GM12878 (cell line): ENCODE measurements at regions not wholly inside any gene's neighbourhood (a gene's known extent, or its start where the extent isn't known, plus 50 kb on each side); places are given as distances from the start of the nearest gene placed in this dataset.

ENCODE experiments used
- BCL11A ChIP-seq: IDR thresholded peaks from 2 replicates; pipeline ENCODE4 v1.6.1; 2011; ENCODE audit warnings: low read depth, low read length
- BCL3 ChIP-seq: IDR thresholded peaks from 2 replicates; pipeline ENCODE4 v1.6.1; 2011; ENCODE audit warnings: borderline replicate concordance, low read depth, mild to moderate bottlenecking, moderate library complexity, low read length; ENCODE audit not compliant: insufficient read depth, poor library complexity, severe bottlenecking
- CREB1 ChIP-seq: IDR thresholded peaks from 2 replicates; pipeline ENCODE4 v1.6.1; 2012; ENCODE audit warnings: low read depth, mild to moderate bottlenecking, inconsistent platforms
- CTCF ChIP-seq, 3 experiments: IDR thresholded peaks in 2 of 3; conservative IDR thresholded peaks in 1 of 3; 2 replicates each; pipeline ENCODE4 v1.5.1; 2011; ENCODE audit warnings: low read depth in 3 of 3, low read length in 3 of 3, mild to moderate bottlenecking in 3 of 3, control low read depth in 2 of 3, moderate library complexity in 2 of 3, inconsistent platforms in 1 of 3, mixed read lengths in 1 of 3; ENCODE audit not compliant: control insufficient read depth in 2 of 3, insufficient read depth in 1 of 3; ENCODE audit errors: extremely low read depth in 1 of 3
- EP300 ChIP-seq, 2 experiments: fragments of 150-350 bp in 1 of 2; IDR thresholded peaks; 2 replicates each; pipeline ENCODE4 v1.6.1; 2011 to 2012; ENCODE audit warnings: low read depth in 2 of 2, low read length in 2 of 2, borderline replicate concordance in 1 of 2, improper control_type of control experiment in 1 of 2, inconsistent platforms in 1 of 2; ENCODE audit not compliant: control insufficient read depth in 1 of 2
- GABPA ChIP-seq: IDR thresholded peaks from 2 replicates; pipeline ENCODE4 v1.6.1; 2014; ENCODE audit warnings: antibody characterized with exemption, low read depth, mild to moderate bottlenecking, inconsistent platforms
- GATAD2B ChIP-seq: fragments of 450-650 bp; conservative IDR thresholded peaks from 2 replicates; pipeline ENCODE4 v1.6.1; 2017; ENCODE audit warnings: low read depth, mild to moderate bottlenecking, moderate library complexity
- MEF2B ChIP-seq: fragments of 450-650 bp; IDR thresholded peaks from 2 replicates; pipeline ENCODE4 v1.6.1; 2018; ENCODE audit warnings: mild to moderate bottlenecking, moderate library complexity; ENCODE audit not compliant: partially characterized antibody, poor library complexity, severe bottlenecking
- RAD51 ChIP-seq: fragments of 450-650 bp; IDR thresholded peaks from 2 replicates; pipeline ENCODE4 v1.6.1; 2016; ENCODE audit warnings: moderate library complexity, mild to moderate bottlenecking, inconsistent platforms
- SKIL ChIP-seq: fragments of 450-650 bp; IDR thresholded peaks from 2 replicates; pipeline ENCODE4 v1.6.1; 2017; ENCODE audit warnings: mild to moderate bottlenecking, low read depth, inconsistent platforms; ENCODE audit not compliant: poor library complexity, severe bottlenecking
- TCF12 ChIP-seq: IDR thresholded peaks from 2 replicates; pipeline ENCODE4 v1.6.1; 2011; ENCODE audit warnings: low read depth, mild to moderate bottlenecking, low read length
- USF2 ChIP-seq: IDR thresholded peaks from 2 replicates; pipeline ENCODE4 v1.6.1; 2011; ENCODE audit warnings: low read depth, low read length, improper control_type of control experiment, borderline replicate concordance
- ZBTB33 ChIP-seq: fragments of 450-650 bp; IDR thresholded peaks from 2 replicates; pipeline ENCODE4 v1.6.1; 2017; ENCODE audit warnings: mild to moderate bottlenecking

- TF ChIP-seq GABPA (no peak), GATAD2B (no peak), ZBTB33 (no peak), USF2 (no peak), EP300 (IDR thresholded peaks at IDR 0.05; ENCODE audit: borderline replicate concordance in 1 of 2, control insufficient read depth in 1 of 2, low read depth in 2 of 2, low read length in 2 of 2) (no peak), CREB1 (no peak), BCL11A (no peak), BCL3 (no peak), SKIL (no peak), TCF12 (no peak), RAD51 (no peak), MEF2B (no peak), CTCF (IDR thresholded peaks at IDR 0.05 in 2 of 3, conservative IDR thresholded peaks at IDR 0.05 in 1 of 3; ENCODE audit: control insufficient read depth in 2 of 3, extremely low read depth in 1 of 3, insufficient read depth in 1 of 3, low read depth in 3 of 3, low read length in 3 of 3) (no peak)
Measured at GRCh38 chr10:61061923-61062504, 118.0 kb upstream of the RHOBTB1 start.
